HEK293 (cell line): ENCODE measurements at regions not wholly inside any gene's neighbourhood (a gene's known extent, or its start where the extent isn't known, plus 50 kb on each side); places are given as distances from the start of the nearest gene placed in this dataset.

Experiments
- CTCF ChIA-PET: fragments of 350-600 bp; formaldehyde crosslinking; extraction: SDS; loops from one replicate; lab custom pipeline; 2021; ENCODE audit warnings: antibody characterized with exemption; lab: Yijun Ruan, JAX
- POLR2A ChIA-PET: fragments of 300-600 bp; formaldehyde crosslinking; extraction: SDS; loops from one replicate; lab custom pipeline; 2020; ENCODE audit warnings: antibody characterized with exemption, inconsistent platforms; lab: Yijun Ruan, JAX
- H3K27ac ChIP-seq: fragments of 200-500 bp; sonication (Bioruptor generic); 2 replicates; pipeline ENCODE4 v1.5.1; 2014; ENCODE audit warnings: low read depth, low read length, control low read depth, inconsistent platforms; ENCODE audit errors: extremely low read depth
- H3K36me3 ChIP-seq, 2 experiments: fragments of 200-500 bp in 1 of 2; sonication (Bioruptor generic) in 1 of 2; 1 replicate in 1 of 2; 2 replicates in 1 of 2; pipeline ENCODE4 v1.5.1; 2014 to 2017; ENCODE audit warnings: inconsistent platforms in 2 of 2, low read length in 2 of 2; ENCODE audit not compliant: control insufficient read depth in 2 of 2, insufficient read depth in 1 of 2
- H3K4me1 ChIP-seq: fragments of 200-500 bp; sonication (Bioruptor generic); 2 replicates; pipeline ENCODE4 v1.5.1; 2014; ENCODE audit warnings: mild to moderate bottlenecking, low read length, inconsistent platforms; ENCODE audit not compliant: control insufficient read depth, insufficient read depth
- H3K4me3 ChIP-seq: 2 replicates; pipeline ENCODE4 v1.5.1; 2011; ENCODE audit warnings: low read depth, mild to moderate bottlenecking, control low read depth, low read length, moderate library complexity
- H3K9me3 ChIP-seq: fragments of 200-500 bp; sonication (Bioruptor generic); 2 replicates; pipeline ENCODE4 v1.5.1; 2014; ENCODE audit warnings: low read depth, low read length, inconsistent platforms; ENCODE audit not compliant: control insufficient read depth, insufficient read depth
- HOXD13 ChIP-seq: sonication (generic); formaldehyde crosslinking; IDR thresholded peaks from 2 replicates; pipeline ENCODE4 v1.8.0; 2022; ENCODE audit warnings: missing genetic modification reagents, borderline replicate concordance
- KLF16 ChIP-seq: fragments of 450-650 bp; formaldehyde crosslinking; IDR thresholded peaks from 2 replicates; pipeline ENCODE4 v1.5.1; 2017; ENCODE audit warnings: missing biosample characterization, missing genetic modification characterization
- MEIS1 ChIP-seq: sonication (generic); formaldehyde crosslinking; IDR thresholded peaks from 2 replicates; pipeline ENCODE4 v1.8.1; 2022; ENCODE audit warnings: missing genetic modification reagents, mild to moderate bottlenecking, borderline replicate concordance
- SP2 ChIP-seq: fragments of 450-650 bp; formaldehyde crosslinking; IDR thresholded peaks from 2 replicates; pipeline ENCODE4 v1.5.1; 2016; ENCODE audit warnings: missing biosample characterization, missing genetic modification characterization
- ZBTB20 ChIP-seq: fragments of 450-650 bp; formaldehyde crosslinking; IDR thresholded peaks from 2 replicates; pipeline ENCODE4 v1.5.1; 2016; ENCODE audit warnings: missing biosample characterization, missing genetic modification characterization
- ZNF121 ChIP-seq: fragments of 450-650 bp; formaldehyde crosslinking; IDR thresholded peaks from 2 replicates; pipeline ENCODE4 v1.5.1; 2016; ENCODE audit warnings: missing biosample characterization, missing genetic modification characterization
- ZNF169 ChIP-seq: fragments of 450-650 bp; formaldehyde crosslinking; IDR thresholded peaks from 2 replicates; pipeline ENCODE4 v1.5.1; 2016; ENCODE audit warnings: missing biosample characterization, missing genetic modification characterization
- ZNF221 ChIP-seq: fragments of 450-650 bp; formaldehyde crosslinking; IDR thresholded peaks from 2 replicates; pipeline ENCODE4 v1.5.1; 2017; ENCODE audit warnings: missing biosample characterization, missing genetic modification characterization, borderline replicate concordance
- ZNF311 ChIP-seq: fragments of 450-650 bp; formaldehyde crosslinking; IDR thresholded peaks from 2 replicates; pipeline ENCODE4 v1.5.1; 2017; ENCODE audit warnings: missing biosample characterization, missing genetic modification characterization, borderline replicate concordance
- ZNF37A ChIP-seq: fragments of 450-650 bp; IDR thresholded peaks from 2 replicates; pipeline ENCODE4 v1.5.1; 2018; ENCODE audit warnings: missing biosample characterization, missing genetic modification characterization
- ZNF585B ChIP-seq: fragments of 450-650 bp; formaldehyde crosslinking; IDR thresholded peaks from 2 replicates; pipeline ENCODE4 v1.5.1; 2016; ENCODE audit warnings: missing biosample characterization, missing genetic modification characterization
- ZNF658 ChIP-seq: fragments of 450-650 bp; formaldehyde crosslinking; IDR thresholded peaks from 2 replicates; pipeline ENCODE4; 2016; ENCODE audit warnings: missing biosample characterization, missing genetic modification characterization
- ZSCAN30 ChIP-seq: fragments of 450-650 bp; IDR thresholded peaks from 2 replicates; pipeline ENCODE4 v1.5.1; 2018; ENCODE audit warnings: missing biosample characterization, mild to moderate bottlenecking, missing genetic modification characterization, moderate library complexity
- TF ChIP-seq, protein P1 (sequence below): fragments of 450-650 bp; formaldehyde crosslinking; IDR thresholded peaks from 2 replicates; pipeline ENCODE4 v1.5.1; 2016; ENCODE audit warnings: missing biosample characterization, missing genetic modification characterization
- TF ChIP-seq, protein P2 (sequence below): fragments of 450-650 bp; formaldehyde crosslinking; IDR thresholded peaks from 2 replicates; pipeline ENCODE4 v1.5.1; 2016; ENCODE audit warnings: missing biosample characterization, missing genetic modification characterization
- TF ChIP-seq, protein P3 (sequence below): fragments of 450-650 bp; formaldehyde crosslinking; conservative IDR thresholded peaks from 2 replicates; pipeline ENCODE4 v1.5.1; 2016; ENCODE audit warnings: low read depth, missing biosample characterization, missing genetic modification characterization
- TF ChIP-seq, protein P4 (sequence below): fragments of 450-650 bp; formaldehyde crosslinking; IDR thresholded peaks from 2 replicates; pipeline ENCODE4 v1.5.1; 2017; ENCODE audit warnings: missing biosample characterization, missing genetic modification characterization
- TF ChIP-seq, protein P5 (sequence below): fragments of 450-650 bp; formaldehyde crosslinking; IDR thresholded peaks from 2 replicates; pipeline ENCODE4 v1.5.1; 2016; ENCODE audit warnings: missing biosample characterization, missing genetic modification characterization, borderline replicate concordance

DNA sequence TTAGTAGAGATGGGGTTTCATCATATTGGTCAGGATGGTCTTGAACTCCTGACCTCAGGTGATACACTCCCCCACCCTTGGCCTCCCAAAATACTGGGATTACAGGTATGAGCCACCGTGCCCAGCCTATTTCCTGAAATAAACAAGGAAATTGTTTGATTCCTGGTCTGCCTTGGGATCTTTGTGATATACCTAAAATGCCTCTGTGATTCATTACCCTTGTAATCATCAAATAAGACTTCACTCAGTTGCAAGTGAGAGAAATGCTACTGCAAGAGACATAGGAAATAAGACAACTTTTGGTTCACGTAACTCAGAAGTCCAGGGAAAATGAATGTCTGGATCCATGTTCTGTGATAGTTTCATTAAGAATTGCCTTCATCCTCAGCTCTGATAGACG is 173.2 kb upstream of the MARCKS start (continued):
- TF ChIP-seq, protein P1, sequence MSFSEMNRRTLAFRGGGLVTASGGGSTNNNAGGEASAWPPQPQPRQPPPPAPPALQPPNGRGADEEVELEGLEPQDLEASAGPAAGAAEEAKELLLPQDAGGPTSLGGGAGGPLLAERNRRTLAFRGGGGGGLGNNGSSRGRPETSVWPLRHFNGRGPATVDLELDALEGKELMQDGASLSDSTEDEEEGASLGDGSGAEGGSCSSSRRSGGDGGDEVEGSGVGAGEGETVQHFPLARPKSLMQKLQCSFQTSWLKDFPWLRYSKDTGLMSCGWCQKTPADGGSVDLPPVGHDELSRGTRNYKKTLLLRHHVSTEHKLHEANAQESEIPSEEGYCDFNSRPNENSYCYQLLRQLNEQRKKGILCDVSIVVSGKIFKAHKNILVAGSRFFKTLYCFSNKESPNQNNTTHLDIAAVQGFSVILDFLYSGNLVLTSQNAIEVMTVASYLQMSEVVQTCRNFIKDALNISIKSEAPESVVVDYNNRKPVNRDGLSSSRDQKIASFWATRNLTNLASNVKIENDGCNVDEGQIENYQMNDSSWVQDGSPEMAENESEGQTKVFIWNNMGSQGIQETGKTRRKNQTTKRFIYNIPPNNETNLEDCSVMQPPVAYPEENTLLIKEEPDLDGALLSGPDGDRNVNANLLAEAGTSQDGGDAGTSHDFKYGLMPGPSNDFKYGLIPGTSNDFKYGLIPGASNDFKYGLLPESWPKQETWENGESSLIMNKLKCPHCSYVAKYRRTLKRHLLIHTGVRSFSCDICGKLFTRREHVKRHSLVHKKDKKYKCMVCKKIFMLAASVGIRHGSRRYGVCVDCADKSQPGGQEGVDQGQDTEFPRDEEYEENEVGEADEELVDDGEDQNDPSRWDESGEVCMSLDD (tag by site-specific recombination), result no peak
- TF ChIP-seq KLF16 (tag by site-specific recombination) (no peak), ZNF221 (tag by site-specific recombination) (no peak), MEIS1 (CRISPR knock-in tag) (no peak), ZSCAN30 (tag by site-specific recombination) (no peak), ZNF169 (tag by site-specific recombination) (no peak), HOXD13 (no peak), ZNF658 (tag by site-specific recombination) (no peak)
- TF ChIP-seq, protein P2, sequence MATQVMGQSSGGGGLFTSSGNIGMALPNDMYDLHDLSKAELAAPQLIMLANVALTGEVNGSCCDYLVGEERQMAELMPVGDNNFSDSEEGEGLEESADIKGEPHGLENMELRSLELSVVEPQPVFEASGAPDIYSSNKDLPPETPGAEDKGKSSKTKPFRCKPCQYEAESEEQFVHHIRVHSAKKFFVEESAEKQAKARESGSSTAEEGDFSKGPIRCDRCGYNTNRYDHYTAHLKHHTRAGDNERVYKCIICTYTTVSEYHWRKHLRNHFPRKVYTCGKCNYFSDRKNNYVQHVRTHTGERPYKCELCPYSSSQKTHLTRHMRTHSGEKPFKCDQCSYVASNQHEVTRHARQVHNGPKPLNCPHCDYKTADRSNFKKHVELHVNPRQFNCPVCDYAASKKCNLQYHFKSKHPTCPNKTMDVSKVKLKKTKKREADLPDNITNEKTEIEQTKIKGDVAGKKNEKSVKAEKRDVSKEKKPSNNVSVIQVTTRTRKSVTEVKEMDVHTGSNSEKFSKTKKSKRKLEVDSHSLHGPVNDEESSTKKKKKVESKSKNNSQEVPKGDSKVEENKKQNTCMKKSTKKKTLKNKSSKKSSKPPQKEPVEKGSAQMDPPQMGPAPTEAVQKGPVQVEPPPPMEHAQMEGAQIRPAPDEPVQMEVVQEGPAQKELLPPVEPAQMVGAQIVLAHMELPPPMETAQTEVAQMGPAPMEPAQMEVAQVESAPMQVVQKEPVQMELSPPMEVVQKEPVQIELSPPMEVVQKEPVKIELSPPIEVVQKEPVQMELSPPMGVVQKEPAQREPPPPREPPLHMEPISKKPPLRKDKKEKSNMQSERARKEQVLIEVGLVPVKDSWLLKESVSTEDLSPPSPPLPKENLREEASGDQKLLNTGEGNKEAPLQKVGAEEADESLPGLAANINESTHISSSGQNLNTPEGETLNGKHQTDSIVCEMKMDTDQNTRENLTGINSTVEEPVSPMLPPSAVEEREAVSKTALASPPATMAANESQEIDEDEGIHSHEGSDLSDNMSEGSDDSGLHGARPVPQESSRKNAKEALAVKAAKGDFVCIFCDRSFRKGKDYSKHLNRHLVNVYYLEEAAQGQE (tag by site-specific recombination), result no peak
- TF ChIP-seq, protein P3, sequence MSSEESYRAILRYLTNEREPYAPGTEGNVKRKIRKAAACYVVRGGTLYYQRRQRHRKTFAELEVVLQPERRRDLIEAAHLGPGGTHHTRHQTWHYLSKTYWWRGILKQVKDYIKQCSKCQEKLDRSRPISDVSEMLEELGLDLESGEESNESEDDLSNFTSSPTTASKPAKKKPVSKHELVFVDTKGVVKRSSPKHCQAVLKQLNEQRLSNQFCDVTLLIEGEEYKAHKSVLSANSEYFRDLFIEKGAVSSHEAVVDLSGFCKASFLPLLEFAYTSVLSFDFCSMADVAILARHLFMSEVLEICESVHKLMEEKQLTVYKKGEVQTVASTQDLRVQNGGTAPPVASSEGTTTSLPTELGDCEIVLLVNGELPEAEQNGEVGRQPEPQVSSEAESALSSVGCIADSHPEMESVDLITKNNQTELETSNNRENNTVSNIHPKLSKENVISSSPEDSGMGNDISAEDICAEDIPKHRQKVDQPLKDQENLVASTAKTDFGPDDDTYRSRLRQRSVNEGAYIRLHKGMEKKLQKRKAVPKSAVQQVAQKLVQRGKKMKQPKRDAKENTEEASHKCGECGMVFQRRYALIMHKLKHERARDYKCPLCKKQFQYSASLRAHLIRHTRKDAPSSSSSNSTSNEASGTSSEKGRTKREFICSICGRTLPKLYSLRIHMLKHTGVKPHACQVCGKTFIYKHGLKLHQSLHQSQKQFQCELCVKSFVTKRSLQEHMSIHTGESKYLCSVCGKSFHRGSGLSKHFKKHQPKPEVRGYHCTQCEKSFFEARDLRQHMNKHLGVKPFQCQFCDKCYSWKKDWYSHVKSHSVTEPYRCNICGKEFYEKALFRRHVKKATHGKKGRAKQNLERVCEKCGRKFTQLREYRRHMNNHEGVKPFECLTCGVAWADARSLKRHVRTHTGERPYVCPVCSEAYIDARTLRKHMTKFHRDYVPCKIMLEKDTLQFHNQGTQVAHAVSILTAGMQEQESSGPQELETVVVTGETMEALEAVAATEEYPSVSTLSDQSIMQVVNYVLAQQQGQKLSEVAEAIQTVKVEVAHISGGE (tag by site-specific recombination), result no peak

DNA sequence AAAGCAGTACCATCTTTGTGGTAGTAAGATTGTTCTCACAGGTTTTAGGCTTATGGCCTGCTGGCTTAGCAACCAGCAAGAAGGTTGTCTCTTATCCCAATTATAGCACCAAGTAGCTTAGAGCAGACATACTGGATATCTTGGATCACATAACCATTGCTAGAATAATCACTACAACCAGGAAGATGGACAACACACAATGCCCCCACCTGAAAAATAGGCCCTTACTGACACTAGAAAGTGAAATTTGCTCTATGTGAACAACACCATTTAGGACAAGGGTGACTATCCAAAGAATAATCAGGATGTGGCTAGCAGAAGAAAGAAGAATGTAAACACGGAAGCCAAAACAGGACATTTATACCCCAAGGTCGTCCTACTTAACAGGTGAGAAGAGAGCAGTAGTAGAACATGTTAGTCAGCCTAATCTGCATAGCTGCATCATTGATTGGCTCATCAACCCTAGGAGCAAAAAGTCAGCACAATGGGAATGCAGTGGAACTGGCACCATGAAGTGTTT is 172.7 kb upstream of the MARCKS start:
- Histone ChIP-seq H3K4me1 (no peaks in the 10 kb centered on the region), H3K36me3 (no peaks in the 10 kb centered on the region), H3K27ac (no peak overlapping the region), H3K9me3 (no peaks in the 10 kb centered on the region), H3K4me3 (no peak overlapping the region)
- ChIA-PET POLR2A (interaction anchor here (2.1 kb wide), 1 partner anchor 175 kb away, joined by 7 read pairs; no protein-coding TSS in a partner anchor), CTCF (no interaction called here)
- TF ChIP-seq, protein P4, sequence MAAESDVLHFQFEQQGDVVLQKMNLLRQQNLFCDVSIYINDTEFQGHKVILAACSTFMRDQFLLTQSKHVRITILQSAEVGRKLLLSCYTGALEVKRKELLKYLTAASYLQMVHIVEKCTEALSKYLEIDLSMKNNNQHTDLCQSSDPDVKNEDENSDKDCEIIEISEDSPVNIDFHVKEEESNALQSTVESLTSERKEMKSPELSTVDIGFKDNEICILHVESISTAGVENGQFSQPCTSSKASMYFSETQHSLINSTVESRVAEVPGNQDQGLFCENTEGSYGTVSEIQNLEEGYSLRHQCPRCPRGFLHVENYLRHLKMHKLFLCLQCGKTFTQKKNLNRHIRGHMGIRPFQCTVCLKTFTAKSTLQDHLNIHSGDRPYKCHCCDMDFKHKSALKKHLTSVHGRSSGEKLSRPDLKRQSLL (tag by site-specific recombination), result no peak
- no peak for TF ChIP-seq ZBTB20 (tag by site-specific recombination)
- TF ChIP-seq, protein P3 (tag by site-specific recombination), result no peak
- TF ChIP-seq, protein P5, sequence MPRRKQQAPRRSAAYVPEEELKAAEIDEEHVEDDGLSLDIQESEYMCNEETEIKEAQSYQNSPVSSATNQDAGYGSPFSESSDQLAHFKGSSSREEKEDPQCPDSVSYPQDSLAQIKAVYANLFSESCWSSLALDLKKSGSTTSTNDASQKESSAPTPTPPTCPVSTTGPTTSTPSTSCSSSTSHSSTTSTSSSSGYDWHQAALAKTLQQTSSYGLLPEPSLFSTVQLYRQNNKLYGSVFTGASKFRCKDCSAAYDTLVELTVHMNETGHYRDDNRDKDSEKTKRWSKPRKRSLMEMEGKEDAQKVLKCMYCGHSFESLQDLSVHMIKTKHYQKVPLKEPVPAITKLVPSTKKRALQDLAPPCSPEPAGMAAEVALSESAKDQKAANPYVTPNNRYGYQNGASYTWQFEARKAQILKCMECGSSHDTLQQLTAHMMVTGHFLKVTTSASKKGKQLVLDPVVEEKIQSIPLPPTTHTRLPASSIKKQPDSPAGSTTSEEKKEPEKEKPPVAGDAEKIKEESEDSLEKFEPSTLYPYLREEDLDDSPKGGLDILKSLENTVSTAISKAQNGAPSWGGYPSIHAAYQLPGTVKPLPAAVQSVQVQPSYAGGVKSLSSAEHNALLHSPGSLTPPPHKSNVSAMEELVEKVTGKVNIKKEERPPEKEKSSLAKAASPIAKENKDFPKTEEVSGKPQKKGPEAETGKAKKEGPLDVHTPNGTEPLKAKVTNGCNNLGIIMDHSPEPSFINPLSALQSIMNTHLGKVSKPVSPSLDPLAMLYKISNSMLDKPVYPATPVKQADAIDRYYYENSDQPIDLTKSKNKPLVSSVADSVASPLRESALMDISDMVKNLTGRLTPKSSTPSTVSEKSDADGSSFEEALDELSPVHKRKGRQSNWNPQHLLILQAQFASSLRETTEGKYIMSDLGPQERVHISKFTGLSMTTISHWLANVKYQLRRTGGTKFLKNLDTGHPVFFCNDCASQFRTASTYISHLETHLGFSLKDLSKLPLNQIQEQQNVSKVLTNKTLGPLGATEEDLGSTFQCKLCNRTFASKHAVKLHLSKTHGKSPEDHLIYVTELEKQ (tag by site-specific recombination), result no peak
- no peak for TF ChIP-seq ZNF121 (tag by site-specific recombination)
- no peak for TF ChIP-seq ZNF311 (tag by site-specific recombination)
- no peak for TF ChIP-seq SP2
- no peak for TF ChIP-seq ZNF37A (tag by site-specific recombination)
- no peak for TF ChIP-seq ZNF585B (tag by site-specific recombination)
